ENCODE measurements at regions not wholly inside any gene's neighbourhood (a gene's known extent, or its start where the extent isn't known, plus 50 kb on each side); places are given as distances from the start of the nearest gene placed in this dataset.
"Not testable (repeated sequence)": the region's sequence is repeated elsewhere in the genome, so short reads cannot be mapped to it uniquely, and the experiment has no call there.

DNA sequence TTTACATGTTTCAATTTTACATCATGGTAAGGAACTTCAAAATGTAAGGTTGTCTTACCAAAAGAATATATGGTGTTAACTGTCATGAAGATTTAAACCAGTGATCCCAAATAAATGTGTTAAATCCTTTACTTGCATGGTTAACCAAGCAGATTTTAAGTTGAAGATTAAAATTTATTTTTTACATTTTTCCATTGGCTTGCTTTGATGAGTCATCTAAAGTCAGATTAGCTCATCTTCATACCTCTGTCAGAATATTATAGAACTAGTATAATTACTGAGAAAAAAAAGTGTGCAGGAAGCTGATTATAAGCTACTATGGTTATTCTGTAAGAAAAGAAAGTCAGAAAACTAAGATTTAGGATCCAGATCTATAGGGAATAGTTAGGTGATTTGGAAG is 95.3 kb upstream of the DPH5 start:
- TF ChIP-seq, protein P1, sequence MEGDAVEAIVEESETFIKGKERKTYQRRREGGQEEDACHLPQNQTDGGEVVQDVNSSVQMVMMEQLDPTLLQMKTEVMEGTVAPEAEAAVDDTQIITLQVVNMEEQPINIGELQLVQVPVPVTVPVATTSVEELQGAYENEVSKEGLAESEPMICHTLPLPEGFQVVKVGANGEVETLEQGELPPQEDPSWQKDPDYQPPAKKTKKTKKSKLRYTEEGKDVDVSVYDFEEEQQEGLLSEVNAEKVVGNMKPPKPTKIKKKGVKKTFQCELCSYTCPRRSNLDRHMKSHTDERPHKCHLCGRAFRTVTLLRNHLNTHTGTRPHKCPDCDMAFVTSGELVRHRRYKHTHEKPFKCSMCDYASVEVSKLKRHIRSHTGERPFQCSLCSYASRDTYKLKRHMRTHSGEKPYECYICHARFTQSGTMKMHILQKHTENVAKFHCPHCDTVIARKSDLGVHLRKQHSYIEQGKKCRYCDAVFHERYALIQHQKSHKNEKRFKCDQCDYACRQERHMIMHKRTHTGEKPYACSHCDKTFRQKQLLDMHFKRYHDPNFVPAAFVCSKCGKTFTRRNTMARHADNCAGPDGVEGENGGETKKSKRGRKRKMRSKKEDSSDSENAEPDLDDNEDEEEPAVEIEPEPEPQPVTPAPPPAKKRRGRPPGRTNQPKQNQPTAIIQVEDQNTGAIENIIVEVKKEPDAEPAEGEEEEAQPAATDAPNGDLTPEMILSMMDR (conservative IDR thresholded peaks at IDR 0.05; ENCODE audit: low read depth, low read length), result no peak
- DNase-seq (ENCODE audit: low read depth), result no peak
- no peak overlapping the region for H3K4me3 ChIP-seq (ENCODE audit: low read length)

GRCh38 chr1:101119289-101119688 is 93.7 kb upstream of the DPH5 start:
- no peak overlapping the region for H3K4me3 ChIP-seq (ENCODE audit: low read length)
- no peak for DNase-seq (ENCODE audit: low read depth)
- TF ChIP-seq, protein P1 (conservative IDR thresholded peaks at IDR 0.05; ENCODE audit: low read depth, low read length), result no peak

GRCh38 chr1:101116006-101116405 is 90.4 kb upstream of the DPH5 start:
- TF ChIP-seq, protein P1 (conservative IDR thresholded peaks at IDR 0.05; ENCODE audit: low read depth, low read length), result no peak

DNA sequence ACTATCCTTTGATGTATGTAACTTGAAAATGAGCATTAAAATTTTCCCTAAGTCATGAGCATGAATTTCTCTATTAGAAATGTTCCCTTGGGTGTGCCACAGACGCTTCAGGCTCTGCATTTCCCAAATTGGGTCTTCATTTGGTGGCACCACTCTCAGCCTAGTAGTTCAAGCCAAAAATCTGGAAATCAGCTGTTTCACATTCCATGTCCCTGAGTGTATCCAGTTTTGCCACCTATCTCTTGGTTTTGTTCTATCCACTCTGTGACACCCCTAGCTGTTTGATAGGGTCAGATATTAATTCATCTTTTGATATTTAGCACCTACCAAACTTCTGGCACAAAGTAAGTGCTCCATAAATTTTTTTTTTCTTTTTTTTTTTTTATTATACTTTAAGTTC is 89.5 kb upstream of the DPH5 start:
- TF ChIP-seq, protein P1 (conservative IDR thresholded peaks at IDR 0.05; ENCODE audit: low read depth, low read length), result no peak
- no peak for DNase-seq (ENCODE audit: low read depth)
- no peak overlapping the region for H3K4me3 ChIP-seq (ENCODE audit: low read length)

More at GRCh38 chr1:101116006-101116405, 90.4 kb upstream of the DPH5 start:
- DNase-seq (ENCODE audit: low read depth), result no peak
- H3K4me3 ChIP-seq (ENCODE audit: low read length), result no peak overlapping the region

- not testable (repeated sequence) for H3K4me3 ChIP-seq (ENCODE audit: low read length); DNase-seq (ENCODE audit: low read depth)
Measured at GRCh38 chr1:101114128-101114527, 88.5 kb upstream of the DPH5 start.

DNA sequence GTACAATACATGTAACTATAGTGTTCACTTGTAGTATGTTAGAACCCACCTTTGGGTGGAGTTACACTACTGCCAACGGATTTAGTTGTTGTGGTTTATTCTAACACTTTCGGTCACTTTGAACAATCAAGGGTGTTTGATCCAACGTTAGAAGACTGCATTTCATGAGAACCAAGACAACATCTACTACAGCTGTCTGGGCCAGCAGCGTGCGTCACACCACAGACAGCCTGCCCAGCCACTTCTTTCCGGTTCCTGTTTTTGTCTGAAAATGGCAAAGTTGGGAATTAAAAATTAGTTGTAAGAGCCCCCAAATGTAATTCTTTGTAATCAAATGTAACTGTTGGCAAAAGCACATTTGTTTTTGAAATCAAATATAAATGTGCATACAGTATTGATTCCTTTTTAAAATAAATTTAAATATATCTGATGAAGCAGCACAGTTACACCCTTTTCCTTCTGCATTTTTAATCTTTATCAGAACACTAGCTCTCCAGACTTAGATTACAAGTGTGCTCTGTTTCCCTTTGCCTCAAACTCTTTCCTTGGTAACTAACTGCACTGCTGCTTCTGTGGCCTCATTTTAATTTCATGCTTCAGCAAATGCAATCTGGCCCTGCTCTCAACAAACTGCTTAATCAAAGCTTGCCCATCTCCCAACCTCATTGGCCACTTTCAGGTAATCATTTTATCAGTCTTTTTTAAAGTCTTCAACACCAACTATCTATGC is 86.6 kb upstream of the DPH5 start:
- TF ChIP-seq, protein P1 (conservative IDR thresholded peaks at IDR 0.05; ENCODE audit: low read depth, low read length), result no peak
- no peak for DNase-seq (ENCODE audit: low read depth)
- H3K4me3 ChIP-seq (ENCODE audit: low read length), result no peak overlapping the region

GRCh38 chr1:101111461-101111860 is 85.9 kb upstream of the DPH5 start:
- DNase-seq (ENCODE audit: low read depth), result no peak
- H3K4me3 ChIP-seq (ENCODE audit: low read length), result no peak overlapping the region
- TF ChIP-seq, protein P1 (conservative IDR thresholded peaks at IDR 0.05; ENCODE audit: low read depth, low read length), result no peak

Data from retinal pigment epithelial cell (primary cell).